Left renal pelvis (tissue), 4 donors: ENCODE measurements at regions not wholly inside any gene's neighbourhood (a gene's known extent, or its start where the extent isn't known, plus 50 kb on each side); places are given as distances from the start of the nearest gene placed in this dataset.
"Not testable (repeated sequence)": the region's sequence is repeated elsewhere in the genome, so short reads cannot be mapped to it uniquely, and the experiment has no call there.

Experiments
- DNase-seq, 4 donors: peaks; one replicate each; pipeline ENCODE4 v3.0.0-alpha.2; 2013; ENCODE audit warnings: low read depth in 4 of 4, low spot score in 3 of 4

DNA sequence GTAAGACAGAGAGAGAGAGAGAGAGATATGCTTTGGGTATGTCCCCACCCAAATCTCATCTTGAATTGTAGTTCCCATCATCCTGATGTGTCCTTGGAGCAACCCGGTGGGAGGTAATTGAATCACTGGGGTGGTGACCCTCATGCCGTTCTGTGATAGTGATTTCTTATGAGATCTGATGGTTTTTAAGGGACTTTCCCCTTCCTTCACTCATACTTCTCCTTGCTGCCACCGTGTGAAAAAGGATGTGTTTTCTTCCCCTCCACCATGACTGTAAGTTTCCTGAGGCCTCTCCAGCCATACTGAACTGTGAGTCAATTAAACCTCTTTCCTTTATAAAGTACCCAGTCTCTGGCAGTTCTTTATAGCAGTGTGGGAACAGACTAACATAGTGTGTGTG, 60.3 kb downstream of the EOMES start:
- no peak for DNase-seq

DNA sequence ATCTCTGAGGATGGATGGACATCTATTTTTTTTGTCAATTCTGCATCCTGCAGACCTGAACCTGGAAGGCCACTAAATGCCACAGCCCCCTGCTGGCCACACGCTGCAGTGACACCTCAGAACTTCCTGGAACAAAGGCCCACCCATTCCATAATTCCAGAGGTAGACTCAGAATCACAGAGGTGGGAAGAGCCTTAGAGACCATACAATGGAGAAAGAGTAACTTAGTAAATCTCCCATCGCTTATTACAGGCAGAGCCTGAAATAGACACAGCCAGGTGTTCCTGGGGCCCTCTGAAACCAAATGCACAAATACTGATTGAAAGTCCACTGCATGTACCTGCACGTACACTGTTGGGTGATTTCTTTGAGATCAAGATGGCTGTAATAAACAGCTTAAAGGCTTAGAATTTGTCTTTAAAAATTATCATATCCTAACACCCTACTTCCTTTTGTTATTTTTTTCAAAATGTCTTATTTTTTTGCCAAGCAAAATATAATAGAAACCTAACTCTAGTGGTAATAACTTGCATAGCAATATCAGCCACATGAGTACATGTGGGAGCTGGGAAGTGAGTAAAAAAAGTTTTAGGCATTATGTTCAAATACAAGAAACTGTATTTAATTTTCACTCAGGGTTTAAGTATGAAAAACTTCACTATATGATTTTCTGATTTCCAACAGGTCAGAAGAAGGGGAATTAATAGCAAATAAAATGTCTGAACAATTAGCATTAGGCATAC, 62.7 kb downstream of the EOMES start:
- DNase-seq, result no peak

DNA sequence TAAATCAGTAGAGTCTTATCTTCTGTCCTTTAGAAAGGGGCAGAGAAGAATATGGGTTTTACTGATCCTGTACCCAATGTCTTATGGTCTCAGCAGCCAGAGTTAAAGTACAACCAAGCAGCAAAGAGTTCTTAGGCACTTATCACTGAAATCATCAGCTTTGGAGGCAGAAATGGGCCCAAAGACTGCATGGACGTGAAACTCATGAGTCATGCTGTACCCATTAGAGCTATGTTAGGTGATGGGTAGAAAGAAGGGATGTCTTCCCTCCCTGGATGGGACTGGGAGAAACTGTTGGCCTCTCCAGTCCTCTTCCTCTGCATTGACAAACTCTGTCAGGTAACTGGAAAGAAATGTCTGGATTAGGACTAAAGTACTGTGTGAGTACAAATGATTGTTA, 63.4 kb downstream of the EOMES start:
- DNase-seq, result no peak

DNA sequence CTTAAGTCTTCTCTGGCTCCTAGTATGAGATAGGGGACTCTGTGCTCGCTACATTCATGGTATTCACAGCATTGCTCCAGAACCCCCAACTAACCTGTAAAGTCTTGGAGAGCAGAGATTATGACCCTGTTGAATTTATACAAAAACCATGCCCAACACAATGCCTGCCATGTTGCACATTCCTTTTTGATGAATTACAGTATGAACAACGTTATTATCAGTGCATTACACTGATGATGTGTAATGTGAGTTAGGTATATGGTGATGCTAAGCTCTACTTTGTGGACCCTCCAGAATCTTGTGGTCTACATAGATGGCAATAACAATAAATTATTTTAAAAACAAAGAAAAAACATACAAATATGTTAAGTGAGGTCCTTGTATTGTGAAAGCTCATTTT, 64.3 kb downstream of the EOMES start:
- no peak for DNase-seq

DNA sequence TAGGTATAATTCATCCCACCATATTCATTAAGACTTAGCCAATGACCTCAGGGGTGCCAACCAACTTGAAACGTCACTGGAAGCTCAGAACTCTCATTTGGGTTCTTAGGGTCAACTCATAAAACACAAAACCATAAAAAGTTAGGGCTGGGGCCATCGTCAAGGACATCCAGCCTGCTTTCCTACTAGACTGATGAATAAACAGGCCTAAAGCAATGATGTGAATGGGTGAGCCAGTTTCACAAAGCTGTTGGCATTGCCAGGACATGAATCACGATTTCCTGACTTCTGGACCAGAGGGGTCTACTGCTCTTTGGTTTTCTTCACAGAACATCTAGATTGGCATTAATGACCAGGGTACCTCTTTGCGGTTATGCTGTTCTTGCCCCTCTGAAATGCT, 64.7 kb downstream of the EOMES start:
- DNase-seq, result no peak

DNA sequence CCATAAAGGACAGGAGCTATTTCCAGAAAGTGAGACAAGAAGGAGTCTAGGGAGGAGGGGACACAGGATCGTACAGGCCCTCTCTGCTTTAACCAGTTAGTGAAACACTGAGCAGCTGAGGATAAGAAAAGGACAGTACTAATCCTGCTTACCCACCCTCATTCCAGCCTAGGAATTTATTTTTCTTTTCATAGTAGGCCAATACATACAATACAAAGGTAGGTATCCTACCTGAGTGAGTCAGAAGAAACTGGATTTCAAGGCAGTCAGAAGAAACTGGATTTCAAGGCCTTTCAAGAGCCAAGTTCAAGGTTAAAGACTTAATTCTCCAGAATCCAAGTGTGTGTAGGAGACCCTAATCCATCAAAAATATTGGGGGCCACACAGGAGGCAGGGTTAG, 65.3 kb downstream of the EOMES start:
- no peak for DNase-seq

DNA sequence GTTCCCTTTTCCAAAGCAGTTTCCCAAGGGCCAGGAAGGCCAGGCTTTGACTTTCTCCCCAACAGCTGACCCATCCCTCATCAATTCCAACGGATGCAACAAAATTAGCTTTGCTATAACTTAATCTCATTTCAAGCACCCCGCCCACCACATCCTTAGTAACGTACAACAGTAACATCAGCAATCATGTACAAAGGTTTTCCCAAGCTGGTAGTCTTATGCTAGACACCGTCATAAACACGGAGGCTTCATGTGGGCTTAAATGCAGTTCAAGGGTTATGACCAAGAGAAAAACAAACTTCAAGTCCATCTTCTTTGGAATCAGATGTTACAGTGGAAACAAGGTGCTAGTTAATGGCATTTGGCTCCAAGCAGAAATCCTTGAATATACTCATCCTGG, 66.6 kb downstream of the EOMES start:
- no peak for DNase-seq

DNA sequence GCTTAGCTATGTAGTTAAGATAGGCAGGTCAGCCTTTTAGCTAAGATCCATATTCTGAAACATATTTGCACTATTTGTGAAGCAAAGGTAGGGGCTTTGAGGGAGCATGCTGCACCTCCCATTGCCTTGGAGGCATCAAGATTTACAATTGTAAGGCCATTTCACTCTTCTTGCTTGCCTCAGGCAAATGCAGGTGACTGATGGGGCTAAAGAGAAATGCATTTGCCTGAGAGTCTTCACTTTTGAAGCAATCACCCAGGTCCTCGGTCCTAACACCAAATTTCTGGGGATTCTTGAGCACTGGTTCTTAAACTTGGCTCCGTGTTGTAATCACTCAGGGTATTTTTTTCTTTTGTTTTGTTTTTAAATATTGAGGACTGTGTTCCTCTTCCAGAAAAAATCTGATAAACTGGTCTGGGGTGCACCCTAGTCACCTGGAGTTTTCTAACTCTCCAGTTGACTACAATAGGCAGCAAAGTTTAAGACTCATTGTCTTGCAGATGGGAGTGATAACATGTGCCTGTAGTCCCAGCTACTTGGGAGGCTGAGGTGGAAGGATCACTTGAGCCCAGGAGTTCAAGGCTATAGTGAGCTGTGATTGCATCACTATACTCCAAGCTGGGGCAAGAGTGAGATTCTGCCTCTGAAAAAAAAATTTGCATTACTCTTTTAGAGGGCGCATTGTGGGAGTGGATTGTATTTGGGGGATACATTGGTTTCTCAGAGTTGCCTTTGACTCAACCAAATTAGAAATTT, 68.1 kb downstream of the EOMES start:
- DNase-seq, result no peak

DNA sequence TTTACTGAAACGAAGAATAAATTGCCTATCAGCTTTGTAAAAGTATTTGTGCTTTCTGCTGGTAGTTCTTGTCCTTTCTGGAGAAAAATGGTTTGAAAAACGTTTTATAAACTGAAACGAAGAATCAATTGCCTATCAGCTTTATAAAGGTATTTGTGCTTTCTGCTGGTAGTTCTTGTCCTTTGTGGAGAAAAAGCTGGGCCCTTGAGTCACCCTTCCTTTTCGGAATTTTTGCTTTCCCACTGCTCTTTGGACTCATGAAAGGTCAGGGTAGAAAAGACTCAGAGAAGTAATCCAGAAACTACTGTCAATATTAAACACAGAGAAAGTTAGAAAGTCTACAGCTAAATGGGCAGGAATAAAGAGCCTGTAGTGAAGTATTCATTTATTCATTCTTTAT, 72.8 kb downstream of the EOMES start:
- no peak for DNase-seq

DNA sequence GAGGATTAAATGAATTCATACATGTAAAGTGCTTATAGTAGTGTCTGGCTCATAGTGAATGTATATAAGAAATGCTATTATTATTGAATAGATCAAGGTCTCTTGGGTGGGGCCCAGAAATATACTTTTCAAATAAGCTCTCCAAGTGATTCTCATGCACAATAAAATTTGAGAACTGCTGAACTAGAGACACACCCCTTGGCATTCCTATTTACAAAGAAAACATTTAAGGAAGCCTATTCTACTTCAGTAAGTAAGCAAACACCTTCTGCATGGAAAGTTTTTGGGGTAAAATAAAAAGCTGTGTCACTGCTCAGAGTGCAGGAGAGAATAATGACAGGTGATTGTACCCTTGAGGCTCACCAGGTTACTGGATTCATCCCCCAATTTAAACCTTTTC, 75.2 kb downstream of the EOMES start:
- DNase-seq, result no peak

DNA sequence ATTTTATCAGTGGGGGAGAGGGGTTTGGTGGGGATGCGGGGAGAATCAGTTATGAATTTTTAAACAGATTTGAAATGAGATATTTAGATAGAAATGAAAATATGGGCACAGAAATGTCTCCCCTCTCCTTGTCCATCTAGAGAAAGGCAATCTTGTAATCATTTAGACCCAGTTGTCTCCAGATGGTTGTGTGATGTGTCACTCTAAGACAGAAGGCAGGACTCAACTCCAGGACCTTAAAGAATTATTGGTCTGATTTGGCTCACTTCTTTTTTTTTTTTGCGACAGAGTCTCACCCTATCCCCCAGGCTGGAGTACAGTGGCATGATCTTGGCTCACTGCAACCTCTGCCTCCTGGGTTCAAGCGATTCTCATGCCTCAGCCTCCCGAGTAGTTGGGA, 77.2 kb downstream of the EOMES start:
- no peak for DNase-seq

DNA sequence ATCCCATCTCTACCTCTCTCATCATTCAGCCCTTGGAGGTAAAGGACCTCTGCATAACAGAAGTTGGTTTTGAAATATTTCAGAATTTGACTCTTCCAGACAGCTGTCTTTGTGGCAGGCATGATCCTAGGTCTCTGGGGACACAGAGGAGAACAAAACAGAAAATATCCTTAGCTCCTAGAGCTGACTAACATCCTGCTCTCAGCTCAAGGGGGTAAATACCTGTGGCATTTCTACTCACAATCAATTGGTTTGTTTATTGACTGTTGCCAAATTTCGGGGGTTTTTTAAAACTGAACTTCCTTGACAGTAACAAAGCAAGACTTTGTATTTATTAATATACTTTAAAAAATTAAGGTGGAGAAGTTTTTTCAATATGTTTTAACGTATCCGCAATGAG, 78.8 kb downstream of the EOMES start:
- DNase-seq, result no peak

DNA sequence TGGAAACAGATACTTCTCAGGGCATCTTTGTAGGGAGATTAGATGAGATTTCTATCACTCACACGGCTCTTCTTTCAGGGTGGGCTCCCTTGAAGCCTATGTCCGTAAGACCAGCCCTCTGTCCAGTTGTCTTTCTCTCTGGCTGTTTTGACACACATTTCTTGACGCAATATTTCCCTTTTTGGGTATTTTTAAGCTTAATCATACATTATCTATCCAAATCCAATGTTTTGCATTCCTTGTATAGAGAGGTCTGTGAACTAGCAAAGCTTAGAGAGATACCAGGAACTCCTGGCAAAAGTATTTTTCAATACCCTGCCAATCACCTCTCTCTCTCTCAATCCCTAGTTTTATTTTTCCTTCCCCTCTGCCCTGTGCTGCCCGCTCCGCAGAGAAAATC, 79.3 kb downstream of the EOMES start:
- DNase-seq, result no peak

DNA sequence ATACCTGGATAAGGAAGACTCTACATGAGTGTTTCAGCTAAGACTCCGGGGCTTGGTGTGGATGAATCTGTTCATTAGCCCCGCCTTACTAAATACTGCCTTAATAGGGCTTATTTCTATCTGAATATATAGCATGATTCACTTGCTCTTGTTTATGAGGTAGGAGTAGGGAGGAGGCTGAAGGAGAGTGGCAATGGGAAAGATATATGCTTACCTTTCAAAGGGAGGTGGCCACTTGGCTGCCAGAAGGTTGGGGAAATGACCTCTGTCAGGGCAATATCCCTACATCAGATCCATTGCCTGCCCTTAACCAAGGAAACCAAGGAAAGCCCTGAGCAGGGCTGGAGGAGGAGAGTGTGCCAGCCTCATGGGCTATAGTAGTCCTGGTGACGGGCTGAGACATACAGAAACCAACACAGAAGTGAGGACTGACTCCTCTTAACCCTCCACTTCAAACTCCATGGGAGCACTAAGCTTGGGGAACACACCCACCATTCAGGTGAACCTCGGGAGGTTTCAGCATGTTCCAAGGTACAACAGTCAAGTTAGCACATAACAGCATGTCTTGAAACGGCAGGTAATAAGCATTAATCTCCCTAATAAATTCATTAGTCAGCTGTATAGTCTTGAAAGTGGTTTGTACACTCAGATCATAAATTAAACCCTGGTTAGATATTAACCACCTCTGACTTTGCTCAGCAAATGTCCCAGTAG, 80.1 kb downstream of the EOMES start:
- no peak for DNase-seq

DNA sequence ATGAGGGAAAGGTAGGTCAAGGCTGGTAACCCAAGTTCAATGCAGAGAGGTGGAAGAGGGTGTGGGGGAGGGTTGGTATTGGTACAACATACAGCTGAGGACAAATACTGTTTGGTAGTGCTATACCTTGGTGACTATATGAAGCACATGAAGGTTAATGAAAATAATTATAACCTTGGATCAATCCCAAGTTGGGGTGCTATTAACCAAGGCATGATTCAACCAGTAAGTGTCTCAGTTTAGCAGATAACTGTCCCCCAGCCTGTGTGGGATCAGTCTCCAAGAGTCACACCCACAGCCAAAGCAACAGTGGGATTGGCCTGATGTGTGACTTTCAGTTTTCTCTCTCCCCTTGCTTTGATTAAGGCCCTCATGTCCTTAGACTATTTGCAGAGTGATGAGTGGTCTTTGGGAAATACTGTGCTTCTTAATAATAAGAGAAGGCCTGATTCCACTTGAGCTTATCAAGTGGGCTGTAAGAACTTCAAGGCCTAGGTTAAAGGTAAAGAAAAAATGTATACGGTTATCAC, 80.8 kb downstream of the EOMES start:
- DNase-seq, result no peak

DNA sequence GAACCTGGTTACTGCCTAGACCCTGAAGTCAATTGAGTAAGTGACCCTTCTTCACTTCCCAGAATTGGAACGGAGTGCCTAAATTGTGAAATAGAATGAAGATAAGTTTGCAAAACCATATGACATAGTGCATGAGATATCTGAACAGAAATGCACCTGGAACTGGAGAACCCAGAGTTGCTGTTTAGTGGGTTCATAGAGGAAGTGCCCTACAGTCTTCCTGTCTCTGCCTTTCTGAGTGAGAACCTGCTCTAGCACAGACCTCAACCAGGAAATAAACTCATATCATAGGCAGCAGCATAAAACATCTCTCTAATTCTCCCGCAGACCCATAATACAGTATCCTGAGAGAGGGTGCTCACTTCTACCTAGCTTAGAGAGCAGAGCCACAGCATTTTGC, 82.9 kb downstream of the EOMES start:
- no peak for DNase-seq

DNA sequence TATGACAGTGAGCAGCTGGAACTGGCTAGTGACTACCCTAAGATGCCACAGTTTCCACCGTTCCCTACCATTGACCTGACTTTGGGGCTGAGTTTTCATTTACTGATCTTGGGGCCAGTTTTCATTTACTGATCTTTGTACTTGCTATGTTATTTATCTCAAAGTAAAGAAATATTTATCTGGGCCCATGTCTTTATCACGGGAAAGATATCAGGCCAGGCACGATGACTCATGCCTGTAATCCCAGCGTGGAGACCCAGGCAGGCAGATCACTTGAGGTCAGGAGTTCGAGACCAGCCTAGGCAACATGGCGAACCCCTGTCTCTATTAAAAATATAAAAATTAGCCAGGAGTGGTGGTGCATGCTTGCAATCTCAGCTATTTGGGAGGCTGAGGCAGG, 83.5 kb downstream of the EOMES start:
- no peak for DNase-seq

DNA sequence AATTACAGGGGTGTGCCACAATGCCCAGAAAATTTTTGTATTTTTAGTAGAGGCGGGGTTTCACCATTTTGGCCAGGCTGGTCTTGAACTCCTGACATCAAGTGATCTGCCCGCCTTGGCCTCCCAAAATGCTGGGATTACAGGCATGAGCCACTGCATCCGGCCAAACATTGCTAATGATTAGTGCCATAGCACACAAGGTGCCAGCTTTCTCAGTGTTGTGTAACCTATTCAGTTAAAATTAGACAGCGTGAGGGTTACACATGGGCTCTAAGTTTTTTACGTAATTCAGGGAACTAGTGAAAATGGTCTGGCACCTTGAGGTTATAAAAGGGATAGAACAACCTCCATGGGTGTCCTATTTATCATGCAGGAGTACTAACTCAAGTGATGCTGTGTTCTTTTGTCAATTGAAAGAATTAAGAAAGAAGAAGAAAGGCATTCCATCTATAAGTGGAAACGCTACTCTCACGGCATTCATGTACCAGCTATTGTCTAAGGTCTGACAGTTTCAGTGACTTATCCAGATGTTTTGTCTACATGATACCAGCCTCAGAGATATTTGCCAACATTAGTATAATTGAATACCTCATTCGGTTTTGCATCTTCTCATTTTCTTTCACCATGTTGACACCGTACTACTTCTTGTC, 84.7 kb downstream of the EOMES start:
- DNase-seq, result no peak

DNA sequence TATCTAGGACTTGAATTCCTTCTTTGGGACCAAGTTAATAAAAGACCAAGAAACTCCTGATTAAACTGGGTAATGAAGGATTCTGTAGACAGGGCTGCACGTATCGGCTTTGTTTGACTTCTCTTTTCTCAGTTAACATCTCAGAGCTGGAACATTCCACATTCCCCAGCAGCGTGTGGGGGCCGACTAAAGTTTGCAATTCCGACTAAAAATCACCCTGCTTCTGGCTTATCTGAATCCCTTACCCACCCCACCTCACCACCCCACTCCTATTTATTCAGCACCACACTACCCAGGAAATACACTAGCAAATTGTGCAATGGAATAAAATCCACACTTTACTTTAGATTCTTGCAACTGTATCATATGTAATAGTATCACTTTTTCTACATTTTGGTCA, 87.1 kb downstream of the EOMES start:
- DNase-seq, result not testable (repeated sequence)

DNA sequence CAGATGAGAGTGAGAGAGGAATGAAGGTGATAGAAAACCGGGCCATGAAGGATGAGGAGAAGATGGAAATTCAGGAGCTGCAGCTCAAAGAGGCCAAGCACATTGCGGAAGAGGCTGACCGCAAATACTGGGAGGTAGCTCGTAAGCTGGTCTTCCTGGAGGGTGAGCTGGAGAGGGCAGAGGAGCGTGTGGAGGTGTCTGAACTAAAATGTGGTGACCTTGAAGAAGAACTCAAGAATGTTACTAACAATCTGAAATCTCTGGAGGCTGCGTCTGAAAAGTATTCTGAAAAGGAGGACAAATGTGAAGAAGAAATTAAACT, 88.9 kb downstream of the EOMES start:
- DNase-seq, result no peak
